Anterior cingulate cortex (tissue), 58 donors: ENCODE measurements at regions not wholly inside any gene's neighbourhood (a gene's known extent, or its start where the extent isn't known, plus 50 kb on each side); places are given as distances from the start of the nearest gene placed in this dataset.

ENCODE experiments used
- DNase-seq, 58 donors: peaks; one replicate each; lab custom pipeline; 2025; lab: John Stamatoyannopoulos, UW

- no peak for DNase-seq
These were observed 118.3 kb upstream of the NCK2 start for GRCh38 chr2:105626212-105626965.

- DNase-seq: no peak
These were observed 119.1 kb upstream of the NCK2 start for GRCh38 chr2:105625632-105626031.

GRCh38 chr2:105621038-105621437, 123.7 kb upstream of the NCK2 start:
- DNase-seq: no peak

GRCh38 chr2:105618351-105618659, 126.4 kb upstream of the NCK2 start:
- DNase-seq: no peak

GRCh38 chr2:105617631-105618350, 126.9 kb upstream of the NCK2 start:
- DNase-seq: no peak

GRCh38 chr2:105615305-105615704, 129.4 kb upstream of the NCK2 start:
- no peak for DNase-seq

GRCh38 chr2:105611811-105612424, 132.8 kb upstream of the NCK2 start:
- no peak for DNase-seq

GRCh38 chr2:105611333-105611637, 133.4 kb upstream of the NCK2 start:
- DNase-seq: no peak

GRCh38 chr2:105610576-105611332, 134.0 kb upstream of the NCK2 start:
- no peak for DNase-seq

- DNase-seq: no peak
These were observed 134.8 kb upstream of the NCK2 start for GRCh38 chr2:105609746-105610402.

- DNase-seq: no peak
These were observed 136.7 kb upstream of the NCK2 start for GRCh38 chr2:105607920-105608504.

GRCh38 chr2:105606081-105606480, 138.6 kb upstream of the NCK2 start:
- no peak for DNase-seq

- DNase-seq: peak in 41 of 58 donors; percentile 12 to 85 (median 45)
These were observed 139.8 kb upstream of the NCK2 start for GRCh38 chr2:105604938-105605337.

- no peak for DNase-seq
These were observed 143.5 kb upstream of the NCK2 start for GRCh38 chr2:105600949-105601794.

- DNase-seq: no peak
These were observed 144.1 kb upstream of the NCK2 start for GRCh38 chr2:105600602-105600948.

GRCh38 chr2:105600037-105600442, 144.7 kb upstream of the NCK2 start:
- no peak for DNase-seq

GRCh38 chr2:105598829-105599698, 145.6 kb upstream of the NCK2 start:
- DNase-seq: peak in 1 of 58 donors; percentile 24
